DOHH2 (cell line): ENCODE measurements at regions not wholly inside any gene's neighbourhood (a gene's known extent, or its start where the extent isn't known, plus 50 kb on each side); places are given as distances from the start of the nearest gene placed in this dataset.

Experiments
- H3F3A ChIP-seq: fragments of 200-600 bp; sonication (generic), shearing (Covaris generic); 2 replicates; pipeline ENCODE4 v1.6.0; 2016; ENCODE audit warnings: antibody characterized with exemption, mild to moderate bottlenecking; ENCODE audit not compliant: control insufficient read depth, insufficient read depth
- H3K27ac ChIP-seq: fragments of 200-600 bp; sonication (generic); 2 replicates; pipeline ENCODE4 v1.5.1; 2014; ENCODE audit warnings: low read depth, mild to moderate bottlenecking, low read length, moderate library complexity
- H3K27me3 ChIP-seq: fragments of 200-600 bp; sonication (generic); 2 replicates; pipeline ENCODE4 v1.6.1; 2014; ENCODE audit warnings: mild to moderate bottlenecking, low read length, mixed read lengths; ENCODE audit not compliant: control insufficient read depth
- H3K36me3 ChIP-seq: fragments of 200-600 bp; sonication (generic); 2 replicates; pipeline ENCODE4 v1.6.1; 2014; ENCODE audit warnings: mild to moderate bottlenecking, low read length, moderate library complexity, mixed read lengths; ENCODE audit not compliant: control insufficient read depth
- H3K4me1 ChIP-seq: fragments of 200-600 bp; sonication (generic); 2 replicates; pipeline ENCODE4 v1.6.1; 2014; ENCODE audit warnings: mild to moderate bottlenecking, low read length, mixed read lengths; ENCODE audit not compliant: control insufficient read depth
- H3K4me2 ChIP-seq: fragments of 200-600 bp; sonication (generic); 2 replicates; pipeline ENCODE4 v1.6.0; 2014; ENCODE audit warnings: mild to moderate bottlenecking, low read length, moderate library complexity
- H3K4me3 ChIP-seq: fragments of 200-600 bp; sonication (generic); 2 replicates; pipeline ENCODE4 v1.5.1; 2014; ENCODE audit warnings: mild to moderate bottlenecking, low read length, mixed read lengths
- H3K79me2 ChIP-seq: fragments of 200-600 bp; sonication (generic); 2 replicates; pipeline ENCODE4 v1.6.1; 2014; ENCODE audit warnings: mild to moderate bottlenecking, low read length, mixed read lengths; ENCODE audit not compliant: control insufficient read depth
- H3K9me2 ChIP-seq: fragments of 200-600 bp; sonication (generic); replicated peaks from 2 replicates; pipeline ENCODE4 v1.6.1; 2014; ENCODE audit warnings: mild to moderate bottlenecking, low read length, mixed read lengths; ENCODE audit not compliant: control insufficient read depth
- H3K9me3 ChIP-seq: fragments of 200-600 bp; sonication (generic); 2 replicates; pipeline ENCODE4 v1.6.1; 2014; ENCODE audit warnings: antibody characterized with exemption, low read length, mixed read lengths; ENCODE audit not compliant: control insufficient read depth, insufficient read depth
- H4K20me1 ChIP-seq: fragments of 200-600 bp; sonication (generic); 2 replicates; pipeline ENCODE4 v1.6.0; 2014; ENCODE audit warnings: low read depth, mild to moderate bottlenecking, antibody characterized with exemption, low read length, moderate library complexity; ENCODE audit not compliant: control insufficient read depth, insufficient read depth
- EZH2phosphoT487 ChIP-seq: fragments of 200-600 bp; sonication (generic); IDR thresholded peaks from 2 replicates; pipeline ENCODE4 v1.6.1; 2017; ENCODE audit warnings: borderline replicate concordance, mild to moderate bottlenecking, antibody characterized with exemption, low read length, moderate library complexity, mixed read lengths
- TF ChIP-seq, protein P1 (sequence below): fragments of 200-600 bp; sonication (generic); IDR thresholded peaks from one replicate; pipeline ENCODE4 v1.5.1; 2014; ENCODE audit warnings: antibody characterized with exemption, mild to moderate bottlenecking, low read depth, low read length; ENCODE audit not compliant: poor library complexity, severe bottlenecking

DNA sequence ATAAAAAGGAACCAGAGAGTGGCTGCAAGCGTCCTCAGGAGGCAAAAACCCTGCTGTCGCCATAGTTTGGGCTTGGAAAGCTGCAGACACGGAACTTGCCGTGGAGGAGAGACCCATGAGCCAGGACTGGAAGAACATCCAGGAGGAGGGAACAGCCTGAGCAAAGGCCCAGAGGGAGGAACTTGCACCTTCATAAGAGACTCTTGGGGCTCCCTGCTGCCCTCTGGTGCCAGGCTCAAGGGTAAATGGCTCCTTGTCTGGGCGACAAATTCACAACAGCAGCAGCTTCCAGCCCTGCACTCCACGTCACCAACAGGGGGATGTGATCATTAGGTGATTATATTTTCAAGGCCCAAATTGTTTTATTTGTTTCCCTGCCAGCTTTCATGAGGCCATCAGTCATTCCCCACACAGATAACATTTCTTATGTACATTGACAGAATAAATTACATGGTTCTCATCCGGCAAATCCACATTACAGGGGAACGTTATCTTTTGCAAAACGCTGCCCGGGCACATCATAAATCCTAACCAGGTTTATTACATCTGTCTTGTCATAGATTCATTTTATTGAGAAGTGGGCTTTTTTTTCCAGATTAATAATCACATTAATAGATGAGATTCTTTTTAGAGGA lies 143.0 kb upstream of the GRIK3 start:
- Histone ChIP-seq H4K20me1 (no peaks in the 10 kb centered on the region), H3K36me3 (no peaks in the 10 kb centered on the region), H3K79me2 (no peaks in the 10 kb centered on the region), H3K9me3 (no peaks in the 10 kb centered on the region), H3K4me2 (no peak overlapping the region), H3K27ac (no peak overlapping the region), H3F3A (no peaks in the 10 kb centered on the region), H3K4me3 (no peak overlapping the region), H3K9me2 (no peaks in the 10 kb centered on the region), H3K27me3 (peaks cover 5% of the 10 kb centered on the region), H3K4me1 (no peaks in the 10 kb centered on the region)
- no peak for TF ChIP-seq EZH2phosphoT487
- TF ChIP-seq, protein P1, sequence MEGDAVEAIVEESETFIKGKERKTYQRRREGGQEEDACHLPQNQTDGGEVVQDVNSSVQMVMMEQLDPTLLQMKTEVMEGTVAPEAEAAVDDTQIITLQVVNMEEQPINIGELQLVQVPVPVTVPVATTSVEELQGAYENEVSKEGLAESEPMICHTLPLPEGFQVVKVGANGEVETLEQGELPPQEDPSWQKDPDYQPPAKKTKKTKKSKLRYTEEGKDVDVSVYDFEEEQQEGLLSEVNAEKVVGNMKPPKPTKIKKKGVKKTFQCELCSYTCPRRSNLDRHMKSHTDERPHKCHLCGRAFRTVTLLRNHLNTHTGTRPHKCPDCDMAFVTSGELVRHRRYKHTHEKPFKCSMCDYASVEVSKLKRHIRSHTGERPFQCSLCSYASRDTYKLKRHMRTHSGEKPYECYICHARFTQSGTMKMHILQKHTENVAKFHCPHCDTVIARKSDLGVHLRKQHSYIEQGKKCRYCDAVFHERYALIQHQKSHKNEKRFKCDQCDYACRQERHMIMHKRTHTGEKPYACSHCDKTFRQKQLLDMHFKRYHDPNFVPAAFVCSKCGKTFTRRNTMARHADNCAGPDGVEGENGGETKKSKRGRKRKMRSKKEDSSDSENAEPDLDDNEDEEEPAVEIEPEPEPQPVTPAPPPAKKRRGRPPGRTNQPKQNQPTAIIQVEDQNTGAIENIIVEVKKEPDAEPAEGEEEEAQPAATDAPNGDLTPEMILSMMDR = peak; percentile 62

DNA sequence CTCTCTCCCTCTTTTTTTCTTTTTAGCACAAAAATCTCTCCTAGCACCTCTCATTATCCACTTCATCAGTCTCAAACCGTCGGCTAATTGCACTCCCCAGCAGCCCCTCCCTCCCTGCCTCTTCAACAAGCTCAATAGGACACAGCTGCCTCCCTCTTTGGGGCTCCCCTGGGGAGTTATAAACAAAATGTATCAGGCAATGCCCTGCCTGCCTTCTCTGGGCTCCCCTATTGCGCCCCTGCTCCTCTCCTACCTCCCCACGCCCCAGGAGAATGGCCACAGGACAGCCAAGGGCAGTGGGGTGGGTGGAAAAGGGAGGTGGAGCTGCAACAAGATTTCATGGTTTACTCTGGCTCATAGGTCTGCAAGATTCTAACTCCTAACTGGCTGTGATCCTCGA lies 147.1 kb upstream of the GRIK3 start:
- Histone ChIP-seq H3K4me3 (no peak overlapping the region), H3K27ac (no peak overlapping the region), H3K4me2 (no peak overlapping the region), H3K36me3 (no peaks in the 10 kb centered on the region), H3K79me2 (no peaks in the 10 kb centered on the region), H4K20me1 (no peaks in the 10 kb centered on the region), H3K9me3 (no peaks in the 10 kb centered on the region), H3K4me1 (no peaks in the 10 kb centered on the region), H3F3A (no peaks in the 10 kb centered on the region), H3K9me2 (no peaks in the 10 kb centered on the region), H3K27me3 (no peaks in the 10 kb centered on the region; the same call in 1 of the 2 replicates)
- TF ChIP-seq, protein P1 = no peak
- no peak for TF ChIP-seq EZH2phosphoT487

DNA sequence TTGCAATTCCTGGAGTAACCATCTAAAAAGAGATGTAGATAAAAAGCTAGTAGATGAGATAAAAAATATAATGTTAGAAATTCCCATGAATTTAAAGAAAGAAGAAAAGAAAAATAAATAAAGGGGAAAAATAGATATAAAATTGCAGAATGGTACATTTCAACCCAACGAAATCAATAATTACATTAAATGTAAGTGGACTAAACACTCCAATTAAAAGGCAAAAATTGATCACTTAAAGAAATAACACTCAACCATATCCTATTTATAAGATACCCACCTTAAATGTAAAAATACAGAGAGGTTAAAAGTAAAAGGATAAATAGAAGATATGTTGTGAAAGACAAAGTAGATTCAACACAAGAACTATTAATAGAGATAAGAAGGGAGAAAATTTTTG lies 150.5 kb upstream of the GRIK3 start:
- H4K20me1 ChIP-seq = no peaks in the 10 kb centered on the region
- TF ChIP-seq, protein P1 = no peak
- TF ChIP-seq EZH2phosphoT487 = no peak
- H3K27ac ChIP-seq = no peak overlapping the region
- H3K4me2 ChIP-seq = no peak overlapping the region
- H3K4me3 ChIP-seq = no peak overlapping the region
- no peaks in the 10 kb centered on the region for H3K79me2 ChIP-seq
- H3F3A ChIP-seq = no peaks in the 10 kb centered on the region
- no peaks in the 10 kb centered on the region for H3K9me3 ChIP-seq
- no peaks in the 10 kb centered on the region for H3K36me3 ChIP-seq
- no peaks in the 10 kb centered on the region for H3K9me2 ChIP-seq
- no peaks in the 10 kb centered on the region; the same call in 1 of the 2 replicates for H3K27me3 ChIP-seq
- H3K4me1 ChIP-seq = no peaks in the 10 kb centered on the region
